ENCODE measurements at regions not wholly inside any gene's neighbourhood (a gene's known extent, or its start where the extent isn't known, plus 50 kb on each side); places are given as distances from the start of the nearest gene placed in this dataset.
A peak's percentile ranks its signal among the peaks of the same experiment; 100 is the strongest.
"Not testable (repeated sequence)": the region's sequence is repeated elsewhere in the genome, so short reads cannot be mapped to it uniquely, and the experiment has no call there.

DNA sequence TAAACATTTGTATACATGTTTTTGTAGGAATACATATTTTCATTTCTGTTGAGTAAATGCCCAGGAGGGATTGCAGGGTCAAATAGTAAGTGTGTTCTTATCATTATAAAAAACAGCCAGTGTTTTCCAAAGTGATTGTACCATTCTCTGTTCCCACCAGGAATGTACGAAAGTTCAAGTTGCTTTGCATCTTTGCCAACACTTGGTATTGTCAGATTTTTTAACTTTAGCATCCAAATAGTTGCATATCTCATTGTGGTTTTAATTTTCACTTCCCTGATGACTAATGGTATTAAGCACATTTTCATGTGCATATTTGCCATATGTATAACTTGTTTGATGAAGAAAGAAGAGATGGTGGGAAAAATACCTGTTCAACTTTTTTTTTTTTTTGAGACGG is 213.9 kb downstream of the ZNF365 start:
- no peak for DNase-seq (ENCODE audit: low read depth)
- no peak for TF ChIP-seq CTCF (IDR thresholded peaks at IDR 0.05; ENCODE audit: insufficient read depth, low read depth, low read length)
- no peak overlapping the region for H3K4me3 ChIP-seq (ENCODE audit: low read depth, low read length)

GRCh38 chr10:62589689-62590088 is 214.8 kb upstream of the ADO start:
- no peak for TF ChIP-seq CTCF (IDR thresholded peaks at IDR 0.05; ENCODE audit: insufficient read depth, low read depth, low read length)
- H3K4me3 ChIP-seq (ENCODE audit: low read depth, low read length) = no peak overlapping the region
- DNase-seq (ENCODE audit: low read depth) = peak; percentile 25

DNA sequence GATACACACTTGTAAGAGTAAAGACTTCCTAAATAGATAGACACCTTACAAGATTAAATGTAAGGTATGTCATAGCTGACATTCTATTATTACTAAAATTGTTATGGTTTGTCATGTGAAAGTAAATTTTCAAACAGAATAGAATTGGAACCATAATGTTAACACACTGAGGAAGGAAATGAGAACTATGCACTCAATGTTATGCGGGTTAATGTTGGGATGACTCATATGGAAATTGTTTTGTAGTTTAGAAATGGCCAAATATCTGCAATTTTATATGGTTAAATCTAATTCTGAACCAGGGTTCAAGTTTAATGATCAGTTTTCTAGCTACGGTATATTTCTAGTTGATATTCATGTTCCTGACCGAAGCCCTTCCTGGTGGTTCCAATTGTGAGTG is 214.2 kb upstream of the ADO start:
- no peak for DNase-seq (ENCODE audit: low read depth)
- H3K4me3 ChIP-seq (ENCODE audit: low read depth, low read length) = no peak overlapping the region
- TF ChIP-seq CTCF (IDR thresholded peaks at IDR 0.05; ENCODE audit: insufficient read depth, low read depth, low read length) = no peak

GRCh38 chr10:62594093-62594520 is 210.4 kb upstream of the ADO start:
- peak; percentile 69 for DNase-seq (ENCODE audit: low read depth)
- no peak overlapping the region for H3K4me3 ChIP-seq (ENCODE audit: low read depth, low read length)
- TF ChIP-seq CTCF (IDR thresholded peaks at IDR 0.05; ENCODE audit: insufficient read depth, low read depth, low read length) = peak; percentile 98

DNA sequence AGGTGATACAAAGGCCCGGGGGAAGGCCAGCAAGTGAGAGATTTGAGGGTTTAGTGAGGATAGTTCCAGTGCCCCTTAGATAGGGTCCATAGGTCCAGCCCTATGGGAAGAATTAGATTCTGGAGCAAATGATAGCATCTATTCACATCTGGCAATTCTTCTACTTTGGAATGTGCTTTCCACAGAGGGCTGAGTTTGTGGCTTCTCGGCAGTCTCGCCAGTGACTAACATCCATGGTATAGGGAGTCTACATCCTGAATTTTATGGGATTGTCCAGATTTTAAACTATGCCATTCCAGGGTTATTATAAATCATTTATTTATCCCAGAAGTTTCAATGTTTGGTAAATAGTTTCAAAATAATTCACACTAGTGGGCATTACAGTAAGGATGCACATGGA is 207.3 kb upstream of the ADO start:
- no peak overlapping the region for H3K4me3 ChIP-seq (ENCODE audit: low read depth, low read length)
- no peak for TF ChIP-seq CTCF (IDR thresholded peaks at IDR 0.05; ENCODE audit: insufficient read depth, low read depth, low read length)
- DNase-seq (ENCODE audit: low read depth) = peak; percentile 88

DNA sequence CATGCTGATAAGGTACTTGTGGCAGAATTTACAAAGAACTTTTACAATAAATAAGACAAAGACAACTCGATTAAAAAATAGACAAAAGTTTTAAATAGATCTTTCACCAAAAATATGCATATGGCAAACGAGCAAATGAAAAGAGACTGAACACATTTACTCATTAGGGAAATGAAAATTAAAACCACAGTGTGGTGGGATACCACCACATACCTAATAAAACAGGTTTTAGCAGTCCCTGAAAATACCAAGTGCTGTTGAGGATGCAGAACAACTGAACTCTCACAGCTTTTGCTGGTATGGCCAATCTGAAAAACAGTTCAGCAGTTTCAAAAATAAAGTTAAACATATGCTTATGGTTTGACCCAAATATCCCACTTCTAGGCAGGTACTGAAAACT is 205.4 kb upstream of the ADO start:
- no peak for DNase-seq (ENCODE audit: low read depth)
- no peak overlapping the region for H3K4me3 ChIP-seq (ENCODE audit: low read depth, low read length)
- no peak for TF ChIP-seq CTCF (IDR thresholded peaks at IDR 0.05; ENCODE audit: insufficient read depth, low read depth, low read length)

DNA sequence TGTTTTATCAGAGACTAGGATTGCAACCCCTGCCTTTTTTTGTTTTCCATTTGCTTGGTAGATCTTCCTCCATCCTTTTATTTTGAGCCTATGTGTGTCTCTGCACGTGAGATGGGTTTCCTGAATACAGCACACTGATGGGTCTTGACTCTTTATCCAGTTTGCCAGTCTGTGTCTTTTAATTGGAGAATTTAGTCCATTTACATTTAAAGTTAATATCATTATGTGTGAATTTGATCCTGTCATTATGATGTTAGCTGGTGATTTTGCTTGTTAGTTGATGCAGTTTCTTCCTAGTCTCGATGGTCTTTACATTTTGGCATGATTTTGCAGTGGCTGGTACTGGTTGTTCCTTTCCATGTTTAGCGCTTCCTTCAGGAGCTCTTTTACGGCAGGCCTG is 198.0 kb upstream of the ADO start:
- H3K4me3 ChIP-seq (ENCODE audit: low read depth, low read length); DNase-seq (ENCODE audit: low read depth): not testable (repeated sequence)

DNA sequence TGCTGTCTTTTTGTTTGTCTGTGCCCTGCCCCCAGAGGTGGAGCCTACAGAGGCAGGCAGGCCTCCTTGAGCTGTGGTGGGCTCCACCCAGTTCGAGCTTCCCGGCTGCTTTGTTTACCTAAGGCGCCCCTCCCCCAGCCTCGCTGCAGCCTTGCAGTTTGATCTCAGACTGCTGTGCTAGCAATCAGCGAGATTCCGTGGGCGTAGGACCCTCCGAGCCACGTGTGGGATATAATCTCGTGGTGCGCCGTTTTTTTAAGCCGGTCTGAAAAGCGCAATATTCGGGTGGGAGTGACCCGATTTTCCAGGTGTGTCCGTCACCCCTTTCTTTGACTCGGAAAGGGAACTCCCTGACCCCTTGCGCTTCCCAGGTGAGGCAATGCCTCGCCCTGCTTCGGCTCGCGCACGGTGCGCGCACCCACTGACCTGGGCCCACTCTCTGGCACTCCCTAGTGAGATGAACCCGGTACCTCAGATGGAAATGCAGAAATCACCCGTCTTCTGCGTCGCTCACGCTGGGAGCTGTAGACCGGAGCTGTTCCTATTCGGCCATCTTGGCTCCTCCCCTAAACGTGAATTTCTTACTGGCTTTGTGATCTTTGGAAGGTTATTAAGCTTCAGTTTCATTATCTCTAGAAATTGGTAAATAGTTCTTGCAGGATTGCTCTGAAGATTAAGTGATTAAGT is 196.2 kb upstream of the ADO start:
- not testable (repeated sequence) for DNase-seq (ENCODE audit: low read depth)

More for the DNA sequence above, 196.2 kb upstream of the ADO start:
- H3K4me3 ChIP-seq (ENCODE audit: low read depth, low read length) = peak overlapping the region; percentile 39

Measured in fibroblast of villous mesenchyme (primary cell).